GM21737 (cell line): ENCODE measurements at regions not wholly inside any gene's neighbourhood (a gene's known extent, or its start where the extent isn't known, plus 50 kb on each side); places are given as distances from the start of the nearest gene placed in this dataset.

Experiments
- ATAC-seq: cut with Tn5 transposase; IDR thresholded peaks from one replicate; pipeline ENCODE4 v1.9.1; 2021; ENCODE audit warnings: mild to moderate bottlenecking, moderate library complexity; ENCODE audit not compliant: unreplicated experiment

- ATAC-seq, result no peak
These were observed 109.0 kb upstream of the SLC4A7 start for GRCh38 chr3:27593173-27593572.

GRCh38 chr3:27591312-27592210, 107.4 kb upstream of the SLC4A7 start:
- ATAC-seq, result no peak

DNA sequence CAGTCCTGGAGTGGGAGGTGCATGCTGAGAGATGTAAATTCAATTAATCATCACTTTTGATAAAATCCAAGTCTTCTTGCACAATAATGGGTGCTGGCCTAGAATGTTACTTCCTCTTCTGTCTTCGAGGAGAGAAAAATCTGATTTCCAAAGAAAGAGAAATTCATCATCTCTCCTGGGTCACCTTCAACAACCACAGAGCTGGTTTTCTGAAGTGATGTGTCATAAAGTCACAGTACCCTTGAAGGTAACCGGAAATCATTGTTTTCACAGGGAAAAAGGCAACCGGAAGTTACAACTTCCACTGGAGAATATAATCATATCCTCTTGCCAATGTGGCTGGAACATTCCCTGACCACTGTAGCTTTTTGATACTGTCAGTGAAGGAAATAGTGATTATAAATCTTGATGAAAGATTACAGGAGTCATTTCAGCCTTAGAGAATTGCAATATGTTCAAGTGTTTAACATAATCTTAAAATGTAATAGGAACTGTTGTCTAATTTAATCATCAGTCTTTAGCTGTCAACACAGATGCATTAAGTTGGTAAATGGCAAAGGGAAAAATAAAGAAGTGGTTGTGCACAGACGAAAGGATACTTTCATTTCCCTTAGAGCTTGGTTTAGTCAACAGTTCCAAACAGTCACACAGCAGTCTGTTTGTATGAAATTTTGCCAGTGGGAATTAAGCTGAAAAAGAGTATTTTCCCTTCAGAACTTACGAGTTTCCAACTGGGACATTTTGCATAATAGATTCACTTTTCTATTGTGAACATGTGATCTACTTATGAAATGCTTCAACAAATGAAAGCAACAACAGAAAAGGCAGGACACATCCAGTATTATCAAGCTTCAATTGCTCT, 106.5 kb upstream of the SLC4A7 start:
- no peak for ATAC-seq

DNA sequence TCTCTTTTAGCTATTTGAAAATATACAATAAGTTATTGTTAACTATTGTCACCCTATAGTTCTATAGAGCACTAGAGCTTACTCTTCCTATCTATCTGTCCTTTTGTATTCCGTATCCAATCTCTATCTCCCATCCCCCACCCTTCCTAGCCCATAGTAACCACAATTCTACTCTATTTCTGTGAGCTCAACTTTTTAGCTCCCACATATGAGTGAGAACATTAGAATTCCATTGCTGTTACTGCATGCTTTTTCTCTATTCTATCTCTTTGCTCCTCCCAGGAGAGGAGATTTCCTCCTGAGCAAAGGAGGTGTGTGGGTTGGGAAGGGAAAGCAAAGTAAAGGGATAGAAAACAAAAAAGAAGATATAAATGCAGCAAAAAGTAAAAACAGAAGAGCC, 105.6 kb upstream of the SLC4A7 start:
- ATAC-seq, result no peak

DNA sequence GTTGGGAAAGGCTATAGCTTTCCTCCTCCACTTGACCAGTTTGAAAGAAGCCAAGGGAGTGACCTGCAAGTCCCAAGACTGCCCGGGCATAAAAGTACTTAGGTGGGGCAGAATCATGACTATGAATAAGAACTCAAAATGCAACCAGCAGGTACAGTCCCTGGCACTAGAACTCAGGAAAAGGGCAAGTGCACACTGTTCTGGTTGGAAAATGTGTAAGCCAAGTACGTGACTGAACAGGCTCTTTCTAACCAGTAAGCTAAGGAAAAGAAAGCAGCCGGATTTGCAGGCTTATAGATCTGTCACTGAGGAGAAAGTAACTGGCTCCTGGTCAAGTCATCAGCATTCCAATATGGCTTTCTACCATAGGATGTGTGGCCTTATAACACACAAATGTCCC, 101.2 kb upstream of the SLC4A7 start:
- ATAC-seq, result no peak

GRCh38 chr3:27584874-27585273, 100.7 kb upstream of the SLC4A7 start:
- ATAC-seq, result no peak

DNA sequence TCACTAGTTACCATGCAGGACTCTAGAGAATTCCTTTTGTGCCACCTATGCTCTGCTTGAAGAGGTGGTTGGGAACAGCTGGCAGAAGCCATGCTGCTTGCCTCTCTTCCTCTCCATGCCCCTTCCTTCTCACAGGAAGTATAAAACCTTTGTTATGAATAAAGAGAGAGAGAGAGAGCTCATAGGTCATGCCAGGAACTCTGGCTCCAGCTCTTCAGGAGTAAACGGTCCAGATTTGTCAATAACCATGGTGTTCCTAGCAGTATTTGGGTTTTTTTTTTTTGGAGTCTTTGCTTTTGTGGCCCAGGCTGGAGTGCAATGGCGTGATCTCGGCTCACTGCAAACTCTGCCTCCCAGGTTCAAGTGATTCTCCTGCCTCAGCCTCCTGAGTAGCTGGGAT, 97.7 kb upstream of the SLC4A7 start:
- ATAC-seq, result no peak

GRCh38 chr3:27578032-27578431, 93.8 kb upstream of the SLC4A7 start:
- ATAC-seq, result no peak

DNA sequence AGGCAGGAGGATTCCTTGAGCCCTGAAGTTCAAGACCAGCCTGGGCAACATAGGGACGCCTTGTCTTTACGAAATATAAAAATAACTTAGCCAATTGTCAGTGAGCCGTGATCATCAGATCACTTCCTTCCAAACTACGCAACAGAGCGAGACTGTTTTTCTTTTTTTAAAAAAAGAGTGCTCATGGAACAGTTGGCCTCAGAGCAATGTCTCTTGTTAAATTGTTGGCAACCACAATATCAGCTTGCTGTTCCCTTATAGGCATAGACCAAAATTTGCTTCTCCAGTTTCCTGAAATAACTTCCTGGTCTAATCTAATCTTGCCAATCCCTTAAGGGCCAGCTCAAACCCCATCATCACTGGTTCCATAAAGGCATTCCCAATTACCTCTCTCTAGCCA, 93.3 kb upstream of the SLC4A7 start:
- ATAC-seq, result no peak

DNA sequence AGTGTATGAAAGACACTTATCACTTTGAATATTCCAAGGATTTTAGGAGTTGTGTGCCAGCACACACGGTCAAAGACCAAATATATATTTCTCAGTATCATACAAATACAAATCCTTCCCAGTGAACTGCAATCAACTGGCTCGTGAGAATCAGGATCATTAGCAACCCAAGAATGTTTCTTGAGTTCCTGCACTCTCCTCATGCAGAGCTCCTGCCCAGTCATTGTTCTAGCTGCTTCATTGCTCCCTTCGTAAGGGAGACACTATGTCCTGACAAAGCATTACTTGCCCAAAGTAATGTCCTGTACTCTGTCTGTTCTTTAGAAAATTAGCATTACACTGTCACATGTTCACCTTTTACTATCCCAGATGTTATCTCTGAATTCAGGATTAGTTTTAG, 92.0 kb upstream of the SLC4A7 start:
- no peak for ATAC-seq

DNA sequence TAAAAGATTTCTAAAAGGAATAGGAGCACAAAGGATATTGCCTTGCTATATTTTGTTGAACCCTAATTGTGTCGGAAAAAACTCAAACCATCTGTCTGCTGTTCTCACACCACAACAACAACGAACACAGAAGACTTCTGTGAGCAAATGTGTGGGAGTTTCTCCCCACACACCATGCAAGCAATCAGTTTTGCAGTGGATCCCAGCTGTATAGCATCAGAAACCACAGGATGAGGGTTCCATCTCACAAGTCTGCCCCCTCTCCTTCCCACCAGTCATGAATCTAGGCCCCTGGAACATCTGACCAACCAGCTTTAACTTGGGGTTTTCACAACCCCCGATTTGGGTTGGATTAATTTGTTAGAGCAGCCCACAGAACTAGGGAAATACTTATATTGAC, 91.3 kb upstream of the SLC4A7 start:
- ATAC-seq, result no peak

DNA sequence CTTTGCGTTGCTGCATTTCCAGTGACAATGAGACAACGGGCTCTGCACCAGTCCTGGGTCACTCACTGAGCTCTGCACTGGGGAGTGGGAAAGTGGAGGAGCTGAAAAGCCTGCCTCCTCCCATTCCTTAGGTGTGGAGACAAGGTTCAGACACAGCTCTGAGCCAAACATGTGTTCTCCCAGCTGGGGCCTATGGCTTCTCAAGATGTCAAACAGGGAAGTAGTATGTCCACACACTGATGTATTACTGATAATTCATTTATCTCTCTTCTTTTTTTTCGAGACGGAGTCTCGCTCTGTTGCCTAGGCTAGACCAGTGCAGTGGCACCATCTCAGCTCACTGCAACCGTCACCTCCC, 90.2 kb upstream of the SLC4A7 start:
- no peak for ATAC-seq

DNA sequence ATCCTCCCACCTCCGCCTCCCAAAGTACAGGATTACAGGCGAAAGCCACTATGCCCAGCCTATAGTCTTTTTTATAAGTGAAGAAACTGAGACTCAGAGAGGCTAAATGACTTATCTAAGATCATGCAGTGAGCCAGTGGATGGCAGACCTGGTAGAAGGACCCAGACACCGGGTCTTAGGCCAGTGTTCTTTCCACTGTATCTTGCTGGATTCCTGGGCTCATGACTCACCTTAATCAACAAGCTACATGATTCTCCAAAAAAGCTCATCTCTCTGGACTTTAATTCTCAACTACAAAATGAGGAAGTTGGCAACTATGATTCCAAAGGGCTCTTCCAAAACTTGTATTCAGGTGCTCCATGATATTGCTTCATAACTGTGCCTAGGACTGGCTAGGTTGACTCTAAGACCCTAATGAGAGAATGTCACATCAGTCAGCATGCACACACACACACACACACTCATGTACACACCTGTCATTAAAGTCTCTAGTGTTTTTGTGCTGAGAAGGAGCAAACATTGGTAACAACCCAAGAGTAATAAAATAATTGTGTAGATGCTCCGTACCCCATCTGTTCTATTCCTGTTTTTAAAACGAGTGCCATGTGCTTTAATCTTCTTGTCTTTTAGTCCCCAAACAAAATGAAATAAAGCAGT, 89.7 kb upstream of the SLC4A7 start:
- no peak for ATAC-seq

DNA sequence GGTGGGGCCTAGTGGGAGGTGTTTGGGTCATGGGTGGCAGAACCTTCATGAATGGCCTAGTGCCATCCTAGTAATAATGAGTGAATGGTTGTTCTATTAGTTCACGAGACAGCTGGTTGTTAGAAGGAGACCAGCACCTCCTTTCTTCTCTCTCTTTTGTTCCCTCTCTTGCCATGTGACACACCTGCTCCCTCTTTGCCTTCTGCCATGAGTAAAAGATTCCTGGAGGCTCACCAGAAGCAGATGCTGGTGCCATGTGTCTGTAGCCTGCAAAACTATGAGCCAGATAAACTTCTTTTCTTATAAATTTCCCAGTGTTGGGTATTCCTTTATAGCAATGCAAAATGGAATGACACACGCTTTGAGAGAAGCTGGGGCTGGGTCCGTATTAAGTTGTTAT, 89.0 kb upstream of the SLC4A7 start:
- ATAC-seq, result no peak

DNA sequence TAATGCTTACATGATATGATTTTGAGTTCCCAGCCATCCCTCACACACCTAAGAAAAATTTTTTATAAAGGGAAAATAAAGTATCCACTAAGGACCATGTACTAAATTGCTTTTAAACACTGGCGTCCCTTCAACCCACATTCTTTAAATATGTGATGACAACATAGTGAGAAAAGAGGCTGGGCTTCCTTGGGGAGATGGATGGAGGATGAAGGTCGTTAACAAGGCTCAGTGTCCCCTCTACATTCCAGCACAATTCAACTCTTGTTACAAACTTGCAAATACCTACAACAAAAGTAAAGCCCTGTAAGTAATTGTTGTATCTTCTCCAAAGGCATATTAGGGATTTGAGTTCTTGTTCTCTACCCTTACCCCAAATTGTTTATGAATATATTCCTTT, 87.2 kb upstream of the SLC4A7 start:
- ATAC-seq, result no peak

DNA sequence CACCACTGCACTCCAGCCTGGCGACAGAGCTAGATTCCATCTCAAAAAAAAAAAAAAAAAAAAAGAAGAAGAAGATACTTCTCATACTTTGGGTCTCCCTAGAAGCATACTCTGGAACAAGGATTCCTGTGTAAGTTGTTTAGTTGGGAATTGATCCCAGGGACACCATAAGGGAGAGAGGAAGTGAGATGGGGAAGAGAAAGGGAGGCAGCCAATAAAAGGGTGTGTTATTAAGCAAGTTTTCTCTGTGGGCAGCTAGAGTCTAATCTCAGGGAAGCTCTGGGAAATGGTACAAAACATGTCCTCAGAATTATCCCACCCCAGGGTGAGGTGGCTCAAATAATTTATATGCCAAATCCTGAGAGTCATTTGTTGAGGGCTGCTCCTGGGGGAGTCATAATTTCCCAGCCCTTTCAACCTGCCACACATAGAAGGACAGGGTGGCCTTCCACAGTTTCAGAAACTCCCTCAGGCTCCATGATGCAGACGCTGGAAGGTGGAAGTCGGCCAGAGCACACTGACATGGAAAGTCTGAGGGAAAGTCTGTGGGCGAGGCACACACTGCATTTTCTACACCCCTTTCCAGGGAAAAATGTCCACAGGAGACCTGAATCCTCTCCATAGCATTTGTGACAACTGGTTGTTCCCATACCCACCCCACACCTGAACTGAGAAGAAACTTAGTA, 86.4 kb upstream of the SLC4A7 start:
- no peak for ATAC-seq

- ATAC-seq, result no peak
These were observed 84.2 kb upstream of the SLC4A7 start for GRCh38 chr3:27568393-27568792.

GRCh38 chr3:27567251-27567650, 83.1 kb upstream of the SLC4A7 start:
- no peak for ATAC-seq

- ATAC-seq, result no peak
These were observed 81.1 kb upstream of the SLC4A7 start for GRCh38 chr3:27565201-27565852.

DNA sequence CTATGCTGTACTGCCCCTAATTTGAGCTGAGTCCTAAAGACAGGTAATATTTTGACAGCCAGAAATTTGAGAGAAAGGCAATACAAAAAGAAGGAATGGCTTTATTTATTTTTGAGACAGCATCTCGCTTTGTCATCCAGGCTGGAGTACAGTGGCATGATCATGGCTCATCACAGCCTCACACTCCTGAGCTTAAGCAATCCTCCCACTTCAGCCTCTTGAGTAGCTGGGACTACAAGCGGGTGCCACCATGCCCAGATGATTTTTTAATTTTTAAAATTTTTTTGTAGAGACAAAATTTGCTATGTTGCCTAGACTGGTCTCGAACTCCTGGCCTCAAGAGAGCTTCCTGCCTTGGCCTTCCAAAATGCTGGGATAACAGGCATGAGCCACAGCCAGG, 77.4 kb upstream of the SLC4A7 start:
- no peak for ATAC-seq
